ENCODE measurements at regions not wholly inside any gene's neighbourhood (a gene's known extent, or its start where the extent isn't known, plus 50 kb on each side); places are given as distances from the start of the nearest gene placed in this dataset.

DNA sequence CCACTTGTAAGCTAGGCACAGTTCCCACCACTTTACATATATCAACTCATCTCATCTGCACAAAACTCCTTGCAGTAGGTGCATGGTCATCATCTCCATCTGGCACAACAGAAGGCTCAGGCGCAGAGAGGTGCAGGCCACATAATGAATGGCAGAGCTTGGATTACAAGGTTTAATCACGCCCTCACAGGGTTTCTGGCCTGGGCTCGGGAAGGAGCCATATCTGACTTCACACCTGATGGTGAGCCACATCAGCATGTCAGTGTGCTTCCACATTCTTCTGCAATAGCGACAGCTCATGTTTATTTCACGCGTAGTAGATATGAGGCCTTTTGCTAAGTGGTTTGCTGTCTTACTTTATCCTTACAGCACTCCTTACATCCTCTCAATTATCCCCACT is 650.2 kb downstream of the INHBA start:
- TF ChIP-seq, protein P1, sequence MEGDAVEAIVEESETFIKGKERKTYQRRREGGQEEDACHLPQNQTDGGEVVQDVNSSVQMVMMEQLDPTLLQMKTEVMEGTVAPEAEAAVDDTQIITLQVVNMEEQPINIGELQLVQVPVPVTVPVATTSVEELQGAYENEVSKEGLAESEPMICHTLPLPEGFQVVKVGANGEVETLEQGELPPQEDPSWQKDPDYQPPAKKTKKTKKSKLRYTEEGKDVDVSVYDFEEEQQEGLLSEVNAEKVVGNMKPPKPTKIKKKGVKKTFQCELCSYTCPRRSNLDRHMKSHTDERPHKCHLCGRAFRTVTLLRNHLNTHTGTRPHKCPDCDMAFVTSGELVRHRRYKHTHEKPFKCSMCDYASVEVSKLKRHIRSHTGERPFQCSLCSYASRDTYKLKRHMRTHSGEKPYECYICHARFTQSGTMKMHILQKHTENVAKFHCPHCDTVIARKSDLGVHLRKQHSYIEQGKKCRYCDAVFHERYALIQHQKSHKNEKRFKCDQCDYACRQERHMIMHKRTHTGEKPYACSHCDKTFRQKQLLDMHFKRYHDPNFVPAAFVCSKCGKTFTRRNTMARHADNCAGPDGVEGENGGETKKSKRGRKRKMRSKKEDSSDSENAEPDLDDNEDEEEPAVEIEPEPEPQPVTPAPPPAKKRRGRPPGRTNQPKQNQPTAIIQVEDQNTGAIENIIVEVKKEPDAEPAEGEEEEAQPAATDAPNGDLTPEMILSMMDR (IDR thresholded peaks at IDR 0.05), result no peak
- TF ChIP-seq POLR2A (IDR thresholded peaks at IDR 0.05) (no peak), EP300 (IDR thresholded peaks at IDR 0.05) (no peak), POLR2AphosphoS5 (IDR thresholded peaks at IDR 0.05) (no peak)
